ENCODE measurements at regions not wholly inside any gene's neighbourhood (a gene's known extent, or its start where the extent isn't known, plus 50 kb on each side); places are given as distances from the start of the nearest gene placed in this dataset.

GRCh38 chr16:79993629-79994209, 393.2 kb upstream of the MAF start:
- Histone ChIP-seq H3K27me3 (ENCODE audit: control insufficient read depth, low read length) (no peaks in the 10 kb centered on the region), H3K36me3 (ENCODE audit: control insufficient read depth, low read length) (no peaks in the 10 kb centered on the region), H3K79me2 (ENCODE audit: control insufficient read depth, low read length) (no peaks in the 10 kb centered on the region), H4K20me1 (ENCODE audit: control insufficient read depth, insufficient read depth, low read depth, low read length) (no peaks in the 10 kb centered on the region), H3F3A (ENCODE audit: control insufficient read depth, insufficient read depth) (no peaks in the 10 kb centered on the region), H3K4me1 (ENCODE audit: control insufficient read depth, low read length) (no peaks in the 10 kb centered on the region), H3K9me3 (ENCODE audit: control insufficient read depth, insufficient read depth, low read length) (no peaks in the 10 kb centered on the region), H3K27ac (ENCODE audit: low read depth, low read length) (no peak overlapping the region), H3K4me2 (ENCODE audit: low read length) (no peak overlapping the region), H3K9me2 (replicated peaks; ENCODE audit: control insufficient read depth, low read length) (no peaks in the 10 kb centered on the region), H3K4me3 (ENCODE audit: low read length) (no peak overlapping the region)
- TF ChIP-seq, protein P1, sequence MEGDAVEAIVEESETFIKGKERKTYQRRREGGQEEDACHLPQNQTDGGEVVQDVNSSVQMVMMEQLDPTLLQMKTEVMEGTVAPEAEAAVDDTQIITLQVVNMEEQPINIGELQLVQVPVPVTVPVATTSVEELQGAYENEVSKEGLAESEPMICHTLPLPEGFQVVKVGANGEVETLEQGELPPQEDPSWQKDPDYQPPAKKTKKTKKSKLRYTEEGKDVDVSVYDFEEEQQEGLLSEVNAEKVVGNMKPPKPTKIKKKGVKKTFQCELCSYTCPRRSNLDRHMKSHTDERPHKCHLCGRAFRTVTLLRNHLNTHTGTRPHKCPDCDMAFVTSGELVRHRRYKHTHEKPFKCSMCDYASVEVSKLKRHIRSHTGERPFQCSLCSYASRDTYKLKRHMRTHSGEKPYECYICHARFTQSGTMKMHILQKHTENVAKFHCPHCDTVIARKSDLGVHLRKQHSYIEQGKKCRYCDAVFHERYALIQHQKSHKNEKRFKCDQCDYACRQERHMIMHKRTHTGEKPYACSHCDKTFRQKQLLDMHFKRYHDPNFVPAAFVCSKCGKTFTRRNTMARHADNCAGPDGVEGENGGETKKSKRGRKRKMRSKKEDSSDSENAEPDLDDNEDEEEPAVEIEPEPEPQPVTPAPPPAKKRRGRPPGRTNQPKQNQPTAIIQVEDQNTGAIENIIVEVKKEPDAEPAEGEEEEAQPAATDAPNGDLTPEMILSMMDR (IDR thresholded peaks at IDR 0.05; ENCODE audit: low read depth, low read length, poor library complexity, severe bottlenecking): no peak

GRCh38 chr16:79991969-79992368, 391.4 kb upstream of the MAF start:
- H3K36me3 ChIP-seq (ENCODE audit: control insufficient read depth, low read length): no peaks in the 10 kb centered on the region
- H3K9me3 ChIP-seq (ENCODE audit: control insufficient read depth, insufficient read depth, low read length): no peaks in the 10 kb centered on the region
- no peak overlapping the region for H3K4me2 ChIP-seq (ENCODE audit: low read length)
- no peaks in the 10 kb centered on the region for H3K79me2 ChIP-seq (ENCODE audit: control insufficient read depth, low read length)
- no peak overlapping the region for H3K27ac ChIP-seq (ENCODE audit: low read depth, low read length)
- no peaks in the 10 kb centered on the region for H3F3A ChIP-seq (ENCODE audit: control insufficient read depth, insufficient read depth)
- no peaks in the 10 kb centered on the region for H3K9me2 ChIP-seq (replicated peaks; ENCODE audit: control insufficient read depth, low read length)
- no peaks in the 10 kb centered on the region for H4K20me1 ChIP-seq (ENCODE audit: control insufficient read depth, insufficient read depth, low read depth, low read length)
- no peaks in the 10 kb centered on the region for H3K27me3 ChIP-seq (ENCODE audit: control insufficient read depth, low read length)
- TF ChIP-seq, protein P1 (IDR thresholded peaks at IDR 0.05; ENCODE audit: low read depth, low read length, poor library complexity, severe bottlenecking): no peak
- TF ChIP-seq EZH2phosphoT487 (IDR thresholded peaks at IDR 0.05; ENCODE audit: borderline replicate concordance, low read length): no peak
- no peak overlapping the region for H3K4me3 ChIP-seq (ENCODE audit: low read length)
- H3K4me1 ChIP-seq (ENCODE audit: control insufficient read depth, low read length): no peaks in the 10 kb centered on the region

- Histone ChIP-seq H4K20me1 (ENCODE audit: control insufficient read depth, insufficient read depth, low read depth, low read length) (no peaks in the 10 kb centered on the region), H3K9me3 (ENCODE audit: control insufficient read depth, insufficient read depth, low read length) (no peaks in the 10 kb centered on the region), H3K4me3 (ENCODE audit: low read length) (no peak overlapping the region), H3K27me3 (ENCODE audit: control insufficient read depth, low read length) (no peaks in the 10 kb centered on the region), H3K79me2 (ENCODE audit: control insufficient read depth, low read length) (no peaks in the 10 kb centered on the region), H3K27ac (ENCODE audit: low read depth, low read length) (no peak overlapping the region), H3K4me2 (ENCODE audit: low read length) (no peak overlapping the region), H3K9me2 (replicated peaks; ENCODE audit: control insufficient read depth, low read length) (no peaks in the 10 kb centered on the region), H3K36me3 (ENCODE audit: control insufficient read depth, low read length) (no peaks in the 10 kb centered on the region), H3K4me1 (ENCODE audit: control insufficient read depth, low read length) (no peaks in the 10 kb centered on the region), H3F3A (ENCODE audit: control insufficient read depth, insufficient read depth) (no peaks in the 10 kb centered on the region)
- TF ChIP-seq, protein P1 (IDR thresholded peaks at IDR 0.05; ENCODE audit: low read depth, low read length, poor library complexity, severe bottlenecking): no peak
- no peak for TF ChIP-seq EZH2phosphoT487 (IDR thresholded peaks at IDR 0.05; ENCODE audit: borderline replicate concordance, low read length)
Observed at GRCh38 chr16:79988721-79989220, 388.2 kb upstream of the MAF start.

All from DOHH2 (cell line).